H1 (cell line): ENCODE measurements at regions not wholly inside any gene's neighbourhood (a gene's known extent, or its start where the extent isn't known, plus 50 kb on each side); places are given as distances from the start of the nearest gene placed in this dataset.

ENCODE experiments used
- CHD1 ChIP-seq: IDR thresholded peaks from 2 replicates; pipeline ENCODE4 v1.6.1; 2012; ENCODE audit warnings: low read depth, low read length, improper control_type of control experiment
- RNF2 ChIP-seq: fragments of 200-900, 300-1000 bp; sonication (generic); IDR thresholded peaks from 2 replicates; pipeline ENCODE4 v1.7.1; 2016; ENCODE audit warnings: borderline replicate concordance, low read depth, mild to moderate bottlenecking, antibody characterized with exemption, low read length; ENCODE audit not compliant: poor library complexity, severe bottlenecking; ENCODE audit errors: missing control alignments
- YY1 ChIP-seq: IDR thresholded peaks from 2 replicates; pipeline ENCODE4 v1.6.1; 2011; ENCODE audit warnings: low read depth, mild to moderate bottlenecking, low read length
- TF ChIP-seq, protein P1 (sequence below), 3 experiments: IDR thresholded peaks; 1 replicate in 2 of 3; 2 replicates in 1 of 3; pipeline versions ENCODE4 v1.5.1 to v1.6.1; 2011; ENCODE audit warnings: low read length in 3 of 3, mild to moderate bottlenecking in 3 of 3, inconsistent platforms in 2 of 3, low read depth in 1 of 3, moderate library complexity in 1 of 3; ENCODE audit not compliant: insufficient read depth in 1 of 3; ENCODE audit errors: control extremely low read depth in 1 of 3

DNA sequence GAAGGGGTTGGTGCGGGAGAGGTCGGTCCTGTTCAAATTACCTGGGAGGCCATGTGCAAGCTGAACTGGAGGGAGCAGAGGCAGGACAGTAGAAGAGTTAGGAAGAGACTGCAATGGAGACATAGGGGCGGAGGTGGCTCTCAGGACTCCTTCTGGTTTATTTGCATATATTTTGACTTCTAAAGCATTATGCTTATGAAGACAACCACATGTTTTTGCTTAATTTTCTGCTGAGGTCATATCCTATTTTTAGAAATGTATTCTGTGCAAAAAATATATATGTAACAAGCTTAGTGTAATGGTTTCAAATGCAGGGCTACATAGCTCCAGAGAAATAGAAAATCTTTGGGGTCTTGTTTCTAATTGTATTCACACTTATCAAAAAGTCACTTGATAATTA is 137.0 kb upstream of the MDM1 start:
- TF ChIP-seq CHD1 (no peak), RNF2 (no peak), YY1 (no peak)
- TF ChIP-seq, protein P1, sequence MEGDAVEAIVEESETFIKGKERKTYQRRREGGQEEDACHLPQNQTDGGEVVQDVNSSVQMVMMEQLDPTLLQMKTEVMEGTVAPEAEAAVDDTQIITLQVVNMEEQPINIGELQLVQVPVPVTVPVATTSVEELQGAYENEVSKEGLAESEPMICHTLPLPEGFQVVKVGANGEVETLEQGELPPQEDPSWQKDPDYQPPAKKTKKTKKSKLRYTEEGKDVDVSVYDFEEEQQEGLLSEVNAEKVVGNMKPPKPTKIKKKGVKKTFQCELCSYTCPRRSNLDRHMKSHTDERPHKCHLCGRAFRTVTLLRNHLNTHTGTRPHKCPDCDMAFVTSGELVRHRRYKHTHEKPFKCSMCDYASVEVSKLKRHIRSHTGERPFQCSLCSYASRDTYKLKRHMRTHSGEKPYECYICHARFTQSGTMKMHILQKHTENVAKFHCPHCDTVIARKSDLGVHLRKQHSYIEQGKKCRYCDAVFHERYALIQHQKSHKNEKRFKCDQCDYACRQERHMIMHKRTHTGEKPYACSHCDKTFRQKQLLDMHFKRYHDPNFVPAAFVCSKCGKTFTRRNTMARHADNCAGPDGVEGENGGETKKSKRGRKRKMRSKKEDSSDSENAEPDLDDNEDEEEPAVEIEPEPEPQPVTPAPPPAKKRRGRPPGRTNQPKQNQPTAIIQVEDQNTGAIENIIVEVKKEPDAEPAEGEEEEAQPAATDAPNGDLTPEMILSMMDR (IDR thresholded peaks at IDR 0.05; ENCODE audit: control extremely low read depth in 1 of 3, insufficient read depth in 1 of 3, low read depth in 1 of 3, low read length in 3 of 3): no peak
